HEK293 (cell line): ENCODE measurements at regions not wholly inside any gene's neighbourhood (a gene's known extent, or its start where the extent isn't known, plus 50 kb on each side); places are given as distances from the start of the nearest gene placed in this dataset.

Source experiments
- CTCF ChIP-seq: fragments of 450-650 bp; formaldehyde crosslinking; IDR thresholded peaks from 2 replicates; pipeline ENCODE4 v1.5.1; 2016; ENCODE audit warnings: missing biosample characterization, missing genetic modification characterization
- GFI1B ChIP-seq: fragments of 450-650 bp; formaldehyde crosslinking; IDR thresholded peaks from 2 replicates; pipeline ENCODE4 v1.5.1; 2016; ENCODE audit warnings: missing biosample characterization, missing genetic modification characterization
- ZNF639 ChIP-seq: fragments of 450-650 bp; formaldehyde crosslinking; IDR thresholded peaks from 2 replicates; pipeline ENCODE4 v1.5.1; 2016; ENCODE audit warnings: missing biosample characterization, missing genetic modification characterization

- TF ChIP-seq ZNF639 (tag by site-specific recombination) (no peak), GFI1B (tag by site-specific recombination) (no peak), CTCF (tag by site-specific recombination) (no peak)
Measured at GRCh38 chr2:121164042-121164441, 121.0 kb downstream of the TFCP2L1 start.
